ENCODE measurements at regions not wholly inside any gene's neighbourhood (a gene's known extent, or its start where the extent isn't known, plus 50 kb on each side); places are given as distances from the start of the nearest gene placed in this dataset.

DNA sequence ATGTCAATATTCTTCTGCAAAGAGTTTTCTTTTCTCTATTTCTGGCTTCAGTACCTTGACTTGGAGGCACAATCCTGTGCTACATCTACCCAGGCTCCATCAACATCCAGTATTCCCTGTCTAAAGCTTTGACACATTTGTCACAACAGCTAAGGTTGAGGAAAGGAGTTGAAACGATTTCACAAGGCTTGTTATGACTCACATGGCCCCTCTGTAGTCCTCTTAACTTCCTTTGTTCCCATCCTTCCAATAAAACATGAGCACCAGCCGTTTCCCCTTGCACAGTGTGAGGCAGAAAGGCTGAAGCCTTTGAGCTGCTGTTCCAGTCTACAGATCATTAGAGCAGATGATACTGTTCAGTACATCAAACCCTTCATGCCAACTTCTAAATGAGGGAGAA, 163.0 kb upstream of the TMCO5A start:
- DNase-seq (no peak), ATAC-seq (no peak)
- Histone ChIP-seq H3K9me3 (no peaks in the 10 kb centered on the region), H3K4me3 (no peak overlapping the region), H3K4me1 (no peaks in the 10 kb centered on the region), H3K36me3 (no peaks in the 10 kb centered on the region), H3K27me3 (no peaks in the 10 kb centered on the region), H3K27ac (no peak overlapping the region)
- TF ChIP-seq, protein P1, sequence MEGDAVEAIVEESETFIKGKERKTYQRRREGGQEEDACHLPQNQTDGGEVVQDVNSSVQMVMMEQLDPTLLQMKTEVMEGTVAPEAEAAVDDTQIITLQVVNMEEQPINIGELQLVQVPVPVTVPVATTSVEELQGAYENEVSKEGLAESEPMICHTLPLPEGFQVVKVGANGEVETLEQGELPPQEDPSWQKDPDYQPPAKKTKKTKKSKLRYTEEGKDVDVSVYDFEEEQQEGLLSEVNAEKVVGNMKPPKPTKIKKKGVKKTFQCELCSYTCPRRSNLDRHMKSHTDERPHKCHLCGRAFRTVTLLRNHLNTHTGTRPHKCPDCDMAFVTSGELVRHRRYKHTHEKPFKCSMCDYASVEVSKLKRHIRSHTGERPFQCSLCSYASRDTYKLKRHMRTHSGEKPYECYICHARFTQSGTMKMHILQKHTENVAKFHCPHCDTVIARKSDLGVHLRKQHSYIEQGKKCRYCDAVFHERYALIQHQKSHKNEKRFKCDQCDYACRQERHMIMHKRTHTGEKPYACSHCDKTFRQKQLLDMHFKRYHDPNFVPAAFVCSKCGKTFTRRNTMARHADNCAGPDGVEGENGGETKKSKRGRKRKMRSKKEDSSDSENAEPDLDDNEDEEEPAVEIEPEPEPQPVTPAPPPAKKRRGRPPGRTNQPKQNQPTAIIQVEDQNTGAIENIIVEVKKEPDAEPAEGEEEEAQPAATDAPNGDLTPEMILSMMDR (IDR thresholded peaks at IDR 0.05): no peak
- intact Hi-C loops (cut with DNase I): no loop called here

DNA sequence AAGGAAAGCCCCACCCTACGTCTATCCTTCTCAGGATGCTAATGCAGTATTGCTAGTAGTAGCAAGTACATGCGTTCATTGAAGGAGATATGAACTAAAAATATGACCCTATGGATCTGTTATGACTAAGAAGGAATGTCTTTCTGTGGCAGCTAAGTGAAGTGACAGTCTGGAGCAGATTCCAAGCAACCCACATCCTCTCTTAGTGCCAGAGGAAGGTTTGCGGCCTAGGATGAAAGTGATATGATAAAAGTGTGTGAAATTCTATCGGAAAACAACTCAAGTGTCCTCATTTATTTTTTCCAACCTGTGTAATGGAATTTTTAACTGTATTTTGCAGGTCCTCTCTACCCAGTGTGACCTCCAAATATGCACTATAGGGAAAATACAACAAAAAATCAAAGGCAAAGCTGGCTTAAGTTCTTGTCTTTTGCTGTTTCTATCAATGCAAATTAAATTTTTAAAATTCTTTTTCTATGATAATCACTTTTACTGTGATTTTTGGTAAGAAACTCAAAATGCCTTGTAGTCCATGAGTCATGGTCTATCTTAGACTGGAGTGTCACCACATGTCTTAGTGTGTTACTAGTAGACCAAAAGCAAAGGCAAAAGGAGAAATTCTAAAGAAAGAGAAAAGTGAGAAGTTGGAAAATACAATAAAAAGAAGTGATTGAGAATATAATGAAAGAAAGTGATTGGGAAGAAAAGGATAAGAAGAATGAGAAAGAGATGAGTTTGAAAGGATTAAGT, 161.2 kb upstream of the TMCO5A start:
- intact Hi-C loops (cut with DNase I): no loop called here
- TF ChIP-seq, protein P1 (IDR thresholded peaks at IDR 0.05): no peak
- Histone ChIP-seq H3K36me3 (no peaks in the 10 kb centered on the region), H3K27ac (no peak overlapping the region), H3K4me1 (no peaks in the 10 kb centered on the region), H3K9me3 (no peaks in the 10 kb centered on the region), H3K27me3 (no peaks in the 10 kb centered on the region), H3K4me3 (no peak overlapping the region)
- ATAC-seq (no peak), DNase-seq (no peak)

DNA sequence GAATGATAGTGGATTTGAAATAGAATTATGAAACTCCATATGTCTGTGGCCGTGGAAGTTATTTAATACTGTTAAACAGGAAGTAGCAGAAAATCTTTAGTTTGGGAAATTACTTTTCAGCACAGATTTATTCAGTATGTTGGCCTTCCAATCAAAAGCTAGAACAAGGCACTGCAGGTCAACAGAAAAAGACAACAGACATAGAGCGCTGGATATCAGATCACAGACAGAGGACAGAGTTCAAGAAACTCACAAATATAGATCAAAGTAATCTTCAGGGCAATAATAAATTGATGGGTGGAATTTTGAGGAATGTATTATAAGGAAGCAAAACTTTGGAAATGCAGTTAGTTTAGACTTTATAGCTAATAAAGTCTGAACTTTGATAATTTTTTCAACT, 159.5 kb upstream of the TMCO5A start:
- Histone ChIP-seq H3K36me3 (no peaks in the 10 kb centered on the region), H3K9me3 (no peaks in the 10 kb centered on the region), H3K27me3 (no peaks in the 10 kb centered on the region), H3K27ac (no peak overlapping the region), H3K4me3 (no peak overlapping the region), H3K4me1 (no peaks in the 10 kb centered on the region)
- TF ChIP-seq, protein P1 (IDR thresholded peaks at IDR 0.05): no peak
- no peak for DNase-seq
- no peak for ATAC-seq
- intact Hi-C loops (cut with DNase I): no loop called here

DNA sequence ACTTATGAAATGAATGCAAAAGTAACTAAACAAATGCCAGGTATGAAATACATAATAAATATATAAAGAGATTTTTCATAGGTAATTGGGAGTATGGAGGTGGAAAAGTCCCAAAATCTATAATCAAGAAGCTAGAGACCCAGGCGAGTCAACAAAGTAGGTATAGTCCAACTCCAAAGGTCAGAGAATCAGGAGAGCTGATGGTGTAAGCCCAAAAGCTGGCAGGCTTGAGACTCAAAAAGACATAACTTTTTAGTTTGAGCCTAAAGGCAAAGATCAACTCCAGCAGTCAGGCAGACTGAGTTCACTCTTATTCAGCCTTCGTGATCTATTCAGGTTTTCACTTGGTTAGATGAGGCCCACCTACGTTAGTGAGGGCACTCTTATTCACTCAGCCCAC, 157.4 kb upstream of the TMCO5A start:
- intact Hi-C loops (cut with DNase I): no loop called here
- no peak for DNase-seq
- Histone ChIP-seq H3K27ac (no peak overlapping the region), H3K36me3 (no peaks in the 10 kb centered on the region), H3K4me1 (no peaks in the 10 kb centered on the region), H3K27me3 (no peaks in the 10 kb centered on the region), H3K9me3 (no peaks in the 10 kb centered on the region), H3K4me3 (no peak overlapping the region)
- TF ChIP-seq, protein P1 (IDR thresholded peaks at IDR 0.05): no peak
- ATAC-seq: no peak

DNA sequence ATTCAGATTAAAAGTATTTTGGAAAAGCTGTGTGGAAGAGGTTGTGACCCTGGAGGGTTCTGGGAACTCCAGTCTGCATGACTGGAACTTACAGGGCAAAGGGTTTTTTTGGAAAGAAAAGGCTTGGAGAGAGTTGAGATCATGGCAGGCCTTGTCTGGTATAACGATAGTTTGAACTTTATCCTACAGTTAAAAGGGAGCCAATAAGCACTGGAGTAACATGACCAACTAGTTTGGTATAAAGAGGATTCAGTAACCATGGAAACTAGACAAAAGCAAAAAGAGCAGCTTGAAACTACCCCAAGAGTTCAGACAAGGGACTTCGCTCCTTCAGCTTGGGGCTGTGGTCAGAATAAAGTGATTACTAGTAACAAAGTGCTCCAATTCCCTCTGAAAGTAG, 151.2 kb upstream of the TMCO5A start:
- no peak overlapping the region for H3K4me3 ChIP-seq
- ATAC-seq (peak; percentile 14), DNase-seq (no peak)
- no peaks in the 10 kb centered on the region for H3K9me3 ChIP-seq
- intact Hi-C loops (cut with DNase I): no loop called here
- TF ChIP-seq, protein P1 (IDR thresholded peaks at IDR 0.05): no peak
- no peaks in the 10 kb centered on the region for H3K36me3 ChIP-seq
- no peaks in the 10 kb centered on the region for H3K4me1 ChIP-seq
- no peak overlapping the region for H3K27ac ChIP-seq
- no peaks in the 10 kb centered on the region for H3K27me3 ChIP-seq

Measured in left lung (tissue), 4 donors.